Neural crest cell (in vitro differentiated cells): ENCODE measurements at regions not wholly inside any gene's neighbourhood (a gene's known extent, or its start where the extent isn't known, plus 50 kb on each side); places are given as distances from the start of the nearest gene placed in this dataset.

Experiments
- DNase-seq: peaks from one replicate; pipeline ENCODE4 v3.0.0; 2021; ENCODE audit warnings: low read depth, mixed read lengths, low spot score
- H3K27ac Mint-ChIP-seq: one replicate; pipeline ENCODE4 v1.8.0; 2021; ENCODE audit warnings: mild to moderate bottlenecking, mixed read lengths; ENCODE audit not compliant: unreplicated experiment
- H3K27me3 Mint-ChIP-seq: 2 replicates; pipeline ENCODE4 v1.8.0; 2021; ENCODE audit warnings: low read depth, mild to moderate bottlenecking, mixed read lengths
- H3K36me3 Mint-ChIP-seq: 2 replicates; pipeline ENCODE4 v1.8.0; 2021; ENCODE audit warnings: low read depth, mild to moderate bottlenecking, mixed read lengths
- H3K4me1 Mint-ChIP-seq: 2 replicates; pipeline ENCODE4 v1.8.0; 2021; ENCODE audit warnings: mixed read lengths
- H3K4me3 Mint-ChIP-seq: one replicate; pipeline ENCODE4 v1.8.0; 2021; ENCODE audit warnings: mild to moderate bottlenecking, mixed read lengths
- H3K9me3 Mint-ChIP-seq: 2 replicates; pipeline ENCODE4 v1.8.0; 2021; ENCODE audit warnings: mixed read lengths
- TF ChIP-seq, protein P1 (sequence below): fragments of 200-600 bp; sonication (generic); conservative IDR thresholded peaks from 2 replicates; pipeline ENCODE4 v1.5.0; 2021; ENCODE audit warnings: antibody characterized with exemption, mild to moderate bottlenecking

DNA sequence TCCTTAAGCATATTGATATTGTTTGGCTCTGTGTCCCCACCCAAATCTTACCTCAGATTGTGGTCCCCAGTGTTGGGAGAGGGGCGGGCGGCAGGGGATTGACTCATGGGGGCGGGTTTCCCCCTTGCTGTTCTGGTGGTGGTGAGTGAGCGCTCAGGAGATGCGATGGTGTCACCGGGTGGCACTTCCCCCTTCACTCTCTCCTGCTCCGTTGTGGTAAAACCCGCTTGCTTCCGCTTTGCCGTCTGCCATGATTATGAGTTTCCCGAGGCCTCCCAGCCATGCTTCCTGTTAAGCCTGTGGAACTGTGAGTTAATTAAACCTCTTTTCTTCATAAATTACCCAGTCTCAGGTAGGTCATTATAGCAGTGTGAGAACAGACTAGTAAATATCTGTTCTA is 229.1 kb downstream of the IRX2 start:
- Mint-ChIP-seq H3K4me3 (no peak overlapping the region), H3K9me3 (peaks cover 3% of the 10 kb centered on the region), H3K27ac (no peak overlapping the region), H3K4me1 (peaks cover 24% of the 10 kb centered on the region), H3K27me3 (no peaks in the 10 kb centered on the region), H3K36me3 (no peaks in the 10 kb centered on the region)
- TF ChIP-seq, protein P1, sequence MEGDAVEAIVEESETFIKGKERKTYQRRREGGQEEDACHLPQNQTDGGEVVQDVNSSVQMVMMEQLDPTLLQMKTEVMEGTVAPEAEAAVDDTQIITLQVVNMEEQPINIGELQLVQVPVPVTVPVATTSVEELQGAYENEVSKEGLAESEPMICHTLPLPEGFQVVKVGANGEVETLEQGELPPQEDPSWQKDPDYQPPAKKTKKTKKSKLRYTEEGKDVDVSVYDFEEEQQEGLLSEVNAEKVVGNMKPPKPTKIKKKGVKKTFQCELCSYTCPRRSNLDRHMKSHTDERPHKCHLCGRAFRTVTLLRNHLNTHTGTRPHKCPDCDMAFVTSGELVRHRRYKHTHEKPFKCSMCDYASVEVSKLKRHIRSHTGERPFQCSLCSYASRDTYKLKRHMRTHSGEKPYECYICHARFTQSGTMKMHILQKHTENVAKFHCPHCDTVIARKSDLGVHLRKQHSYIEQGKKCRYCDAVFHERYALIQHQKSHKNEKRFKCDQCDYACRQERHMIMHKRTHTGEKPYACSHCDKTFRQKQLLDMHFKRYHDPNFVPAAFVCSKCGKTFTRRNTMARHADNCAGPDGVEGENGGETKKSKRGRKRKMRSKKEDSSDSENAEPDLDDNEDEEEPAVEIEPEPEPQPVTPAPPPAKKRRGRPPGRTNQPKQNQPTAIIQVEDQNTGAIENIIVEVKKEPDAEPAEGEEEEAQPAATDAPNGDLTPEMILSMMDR: no peak
- no peak for DNase-seq

DNA sequence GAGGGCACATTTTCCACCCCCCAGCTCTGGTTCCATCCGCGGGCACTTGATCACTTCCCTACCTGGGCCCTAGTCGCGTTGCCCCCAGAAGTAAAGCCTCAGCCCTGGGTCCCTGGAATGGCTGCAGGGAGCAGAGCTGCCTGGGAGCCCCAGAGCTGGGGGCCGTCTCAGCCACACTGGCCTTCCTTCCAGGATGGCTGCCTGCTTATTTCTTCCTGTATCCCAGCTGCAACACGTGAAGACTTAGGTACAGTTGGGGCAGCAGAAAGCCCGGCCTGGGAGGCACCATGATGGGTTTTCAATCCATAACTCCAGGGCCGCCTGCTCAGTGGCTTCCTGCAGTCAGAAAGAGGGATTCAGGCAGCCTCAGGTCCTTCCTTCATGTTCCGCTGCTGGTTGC is 232.3 kb downstream of the IRX2 start:
- DNase-seq: no peak
- TF ChIP-seq, protein P1: no peak
- Mint-ChIP-seq H3K4me3 (no peak overlapping the region), H3K27me3 (no peaks in the 10 kb centered on the region), H3K27ac (no peak overlapping the region), H3K36me3 (no peaks in the 10 kb centered on the region), H3K4me1 (peaks cover 54% of the 10 kb centered on the region), H3K9me3 (no peaks in the 10 kb centered on the region)

DNA sequence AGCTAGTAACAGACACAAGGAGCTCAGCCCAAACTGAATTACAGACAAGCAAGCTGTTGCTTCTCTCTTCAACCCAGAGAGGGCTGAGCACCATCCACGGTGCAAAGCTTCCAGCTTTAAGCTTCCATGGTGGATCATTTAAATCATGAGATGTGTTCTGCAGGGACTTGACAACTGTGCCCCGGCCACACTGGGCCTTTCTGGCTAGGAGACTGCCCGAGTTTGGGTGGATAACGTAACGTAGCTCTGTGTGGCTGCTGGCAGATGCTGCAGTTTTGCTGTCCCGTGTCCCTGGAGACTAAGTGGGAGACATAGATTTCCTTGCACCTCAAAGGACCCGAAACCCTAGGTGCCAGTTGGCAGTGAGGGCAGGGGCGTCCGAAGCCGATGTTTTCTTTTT is 234.0 kb downstream of the IRX2 start:
- Mint-ChIP-seq H3K9me3 (no peaks in the 10 kb centered on the region), H3K4me3 (no peak overlapping the region), H3K4me1 (peaks cover 53% of the 10 kb centered on the region), H3K27ac (no peak overlapping the region), H3K36me3 (no peaks in the 10 kb centered on the region), H3K27me3 (no peaks in the 10 kb centered on the region)
- DNase-seq: no peak
- TF ChIP-seq, protein P1: no peak

DNA sequence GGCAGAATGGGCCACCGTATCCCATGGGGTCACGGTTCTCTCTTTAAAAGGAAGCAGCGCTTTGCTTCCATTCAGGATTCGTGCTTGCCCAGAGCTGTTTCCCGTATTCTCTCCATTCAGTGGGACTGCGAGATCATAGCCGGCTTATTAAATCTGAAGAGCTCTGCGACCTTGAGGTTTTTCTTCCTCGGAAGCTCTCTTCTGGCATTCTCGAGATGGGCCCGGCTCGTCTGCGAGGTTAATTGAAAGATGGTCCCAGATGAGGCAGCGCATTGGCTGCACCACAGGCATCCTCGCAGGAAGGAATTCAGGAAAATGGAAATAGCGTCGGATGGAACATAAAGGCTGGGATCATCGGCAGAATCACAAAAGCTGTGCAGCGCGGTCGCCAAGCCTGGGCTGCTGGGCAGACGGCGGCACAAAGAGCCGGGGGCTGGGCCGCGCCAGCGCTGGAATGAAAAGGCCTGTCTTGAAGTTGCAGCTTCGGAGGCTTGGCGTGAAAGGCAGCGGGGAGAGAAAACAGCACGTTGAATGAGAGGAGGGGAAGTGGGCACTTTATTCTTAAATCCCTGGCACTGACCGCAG is 236.2 kb downstream of the IRX2 start:
- Mint-ChIP-seq H3K4me1 (peaks cover 46% of the 10 kb centered on the region), H3K27me3 (no peaks in the 10 kb centered on the region), H3K4me3 (peak overlapping the region; percentile 14), H3K36me3 (no peaks in the 10 kb centered on the region), H3K9me3 (no peaks in the 10 kb centered on the region), H3K27ac (peak overlapping the region; percentile 90)
- TF ChIP-seq, protein P1: no peak
- DNase-seq: no peak

DNA sequence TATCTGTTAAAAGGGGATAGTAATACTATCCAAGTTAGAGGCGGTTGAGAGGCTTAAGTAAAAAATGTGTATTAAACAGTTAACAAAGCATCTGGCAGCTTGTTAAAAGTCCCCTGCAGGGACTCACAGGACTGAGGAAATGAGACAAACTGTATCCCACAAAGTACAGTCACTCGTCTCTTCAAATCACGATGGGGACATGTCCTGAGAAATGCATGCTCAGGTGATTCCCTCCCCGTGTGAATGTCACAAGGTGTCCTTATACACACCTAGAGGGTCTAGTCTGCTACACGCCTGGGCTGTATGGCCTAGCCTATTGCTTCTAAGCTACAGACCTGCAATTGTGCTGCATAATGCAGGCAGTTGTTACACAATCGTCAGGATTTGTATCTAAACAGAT is 237.0 kb downstream of the IRX2 start:
- H3K9me3 Mint-ChIP-seq: no peaks in the 10 kb centered on the region
- H3K36me3 Mint-ChIP-seq: no peaks in the 10 kb centered on the region
- H3K27me3 Mint-ChIP-seq: no peaks in the 10 kb centered on the region
- H3K4me1 Mint-ChIP-seq: peaks cover 42% of the 10 kb centered on the region
- H3K27ac Mint-ChIP-seq: no peak overlapping the region
- no peak overlapping the region for H3K4me3 Mint-ChIP-seq
- TF ChIP-seq, protein P1: no peak
- DNase-seq: no peak
